ENCODE measurements at regions not wholly inside any gene's neighbourhood (a gene's known extent, or its start where the extent isn't known, plus 50 kb on each side); places are given as distances from the start of the nearest gene placed in this dataset.

GRCh38 chr5:28831042-28831441 lies 1792.7 kb upstream of the CDH9 start (continued):
- TF ChIP-seq SRF (IDR thresholded peaks at IDR 0.05; ENCODE audit: low read depth, low read length), result no peak
- no peak for TF ChIP-seq TAF1 (IDR thresholded peaks at IDR 0.05; ENCODE audit: low read depth, low read length)
- no peak for TF ChIP-seq CHD7 (IDR thresholded peaks at IDR 0.05; ENCODE audit: insufficient replicate concordance, low read length)

Measured in H1 (cell line).